Glutamatergic neuron (in vitro differentiated cells): ENCODE measurements at regions not wholly inside any gene's neighbourhood (a gene's known extent, or its start where the extent isn't known, plus 50 kb on each side); places are given as distances from the start of the nearest gene placed in this dataset.
"Not testable (repeated sequence)": the region's sequence is repeated elsewhere in the genome, so short reads cannot be mapped to it uniquely, and the experiment has no call there.

Source experiments
- DNase-seq: peaks from one replicate; pipeline ENCODE4 v3.0.0; 2022
- H3K27ac Mint-ChIP-seq: one replicate; pipeline ENCODE4 v1.8.0; 2020; ENCODE audit warnings: mild to moderate bottlenecking, mixed read lengths, inconsistent platforms; ENCODE audit not compliant: unreplicated experiment
- H3K27me3 Mint-ChIP-seq: one replicate; pipeline ENCODE4 v1.8.0; 2020; ENCODE audit warnings: mild to moderate bottlenecking, moderate library complexity, mixed read lengths, inconsistent platforms; ENCODE audit not compliant: unreplicated experiment
- H3K36me3 Mint-ChIP-seq: one replicate; pipeline ENCODE4 v1.8.0; 2020; ENCODE audit warnings: mild to moderate bottlenecking, mixed read lengths, inconsistent platforms; ENCODE audit not compliant: unreplicated experiment
- H3K4me1 Mint-ChIP-seq: one replicate; pipeline ENCODE4 v1.8.0; 2020; ENCODE audit warnings: mild to moderate bottlenecking, low read depth, mixed read lengths, inconsistent platforms; ENCODE audit not compliant: unreplicated experiment
- H3K4me3 Mint-ChIP-seq: one replicate; pipeline ENCODE4 v1.8.0; 2020; ENCODE audit warnings: mild to moderate bottlenecking, mixed read lengths, inconsistent platforms; ENCODE audit not compliant: unreplicated experiment
- H3K9me3 Mint-ChIP-seq: one replicate; pipeline ENCODE4 v1.8.0; 2020; ENCODE audit warnings: mild to moderate bottlenecking, moderate library complexity, mixed read lengths, inconsistent platforms; ENCODE audit not compliant: unreplicated experiment

DNA sequence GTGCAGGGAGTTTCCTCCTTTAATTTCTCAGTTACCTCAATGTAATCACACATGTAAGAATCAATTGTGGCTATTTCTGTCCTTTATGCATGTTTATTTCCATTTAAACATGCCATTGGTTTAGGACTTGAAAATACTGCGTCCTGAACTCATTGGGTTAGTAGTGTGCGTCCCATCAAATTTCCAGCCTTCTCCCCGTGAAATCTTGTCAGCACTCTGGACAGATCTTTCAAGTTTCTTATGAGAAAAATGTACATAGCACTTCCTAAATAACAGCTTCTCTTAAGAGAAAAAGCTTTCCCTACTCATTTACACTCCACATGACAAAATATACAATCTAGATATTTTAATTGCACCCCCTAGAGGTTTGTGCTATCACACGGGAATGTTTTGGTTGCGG is 353.9 kb upstream of the FOLH1 start:
- DNase-seq, H3K27me3 Mint-ChIP-seq, H3K4me1 Mint-ChIP-seq, H3K9me3 Mint-ChIP-seq, H3K4me3 Mint-ChIP-seq, H3K36me3 Mint-ChIP-seq, H3K27ac Mint-ChIP-seq: not testable (repeated sequence)

GRCh38 chr11:49579492-49579891 is 371.1 kb upstream of the FOLH1 start:
- not testable (repeated sequence) for H3K27me3 Mint-ChIP-seq, H3K36me3 Mint-ChIP-seq, H3K27ac Mint-ChIP-seq, DNase-seq, H3K4me1 Mint-ChIP-seq, H3K4me3 Mint-ChIP-seq, H3K9me3 Mint-ChIP-seq

GRCh38 chr11:49585495-49585894 is 366.7 kb upstream of the OR4C13 start:
- H3K4me3 Mint-ChIP-seq, H3K9me3 Mint-ChIP-seq, H3K27me3 Mint-ChIP-seq, H3K4me1 Mint-ChIP-seq, H3K27ac Mint-ChIP-seq, DNase-seq, H3K36me3 Mint-ChIP-seq: not testable (repeated sequence)

DNA sequence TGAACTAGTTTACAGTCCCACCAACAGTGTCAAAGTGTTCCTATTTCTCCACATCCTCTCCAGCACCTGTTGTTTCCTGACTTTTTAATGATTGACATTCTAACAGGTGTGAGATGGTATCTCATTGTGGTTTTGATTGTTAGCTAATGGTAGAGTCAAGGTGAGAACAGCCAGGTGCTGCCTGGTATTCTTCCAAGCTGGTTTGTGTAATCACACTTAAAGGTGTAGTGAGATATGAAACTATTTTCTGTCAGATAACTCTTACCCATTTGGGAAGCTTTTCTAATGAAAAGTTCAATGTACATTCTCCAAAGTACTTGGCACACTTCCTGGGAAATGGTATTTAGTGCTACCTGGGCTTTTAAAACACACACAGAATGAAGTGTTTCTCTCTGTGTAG is 343.3 kb upstream of the OR4C13 start:
- not testable (repeated sequence) for H3K9me3 Mint-ChIP-seq, H3K27me3 Mint-ChIP-seq, DNase-seq

GRCh38 chr11:49623872-49624271 is 328.3 kb upstream of the OR4C13 start:
- H3K4me1 Mint-ChIP-seq, H3K27me3 Mint-ChIP-seq, DNase-seq, H3K4me3 Mint-ChIP-seq, H3K27ac Mint-ChIP-seq, H3K9me3 Mint-ChIP-seq, H3K36me3 Mint-ChIP-seq: not testable (repeated sequence)

More for the DNA sequence above, 343.3 kb upstream of the OR4C13 start:
- H3K4me1 Mint-ChIP-seq, H3K27ac Mint-ChIP-seq, H3K36me3 Mint-ChIP-seq, H3K4me3 Mint-ChIP-seq: not testable (repeated sequence)

GRCh38 chr11:49670705-49671104 is 281.5 kb upstream of the OR4C13 start:
- not testable (repeated sequence) for DNase-seq, H3K4me3 Mint-ChIP-seq, H3K36me3 Mint-ChIP-seq, H3K27ac Mint-ChIP-seq, H3K4me1 Mint-ChIP-seq, H3K9me3 Mint-ChIP-seq, H3K27me3 Mint-ChIP-seq

DNA sequence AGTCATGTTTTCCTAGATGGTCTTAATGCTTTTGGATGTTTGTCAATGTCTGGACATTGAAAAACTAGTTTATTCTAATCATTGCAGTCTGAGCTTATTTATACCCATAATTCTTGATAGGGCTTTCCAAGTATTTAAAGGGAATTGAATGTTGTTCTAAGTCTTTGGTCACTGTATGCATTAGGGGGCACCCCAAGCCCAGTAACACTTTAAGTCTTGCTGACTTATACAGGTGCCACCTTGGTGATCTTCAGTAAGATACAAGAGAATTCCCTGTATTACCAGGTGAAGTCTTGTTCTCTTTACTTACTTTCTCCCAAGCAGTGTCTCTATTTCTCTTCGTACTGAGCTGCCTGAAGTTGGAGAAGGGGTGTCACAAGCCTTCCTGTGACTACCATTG is 250.1 kb upstream of the OR4C13 start:
- H3K27ac Mint-ChIP-seq, H3K4me3 Mint-ChIP-seq, H3K9me3 Mint-ChIP-seq, H3K27me3 Mint-ChIP-seq, H3K4me1 Mint-ChIP-seq, H3K36me3 Mint-ChIP-seq, DNase-seq: not testable (repeated sequence)

DNA sequence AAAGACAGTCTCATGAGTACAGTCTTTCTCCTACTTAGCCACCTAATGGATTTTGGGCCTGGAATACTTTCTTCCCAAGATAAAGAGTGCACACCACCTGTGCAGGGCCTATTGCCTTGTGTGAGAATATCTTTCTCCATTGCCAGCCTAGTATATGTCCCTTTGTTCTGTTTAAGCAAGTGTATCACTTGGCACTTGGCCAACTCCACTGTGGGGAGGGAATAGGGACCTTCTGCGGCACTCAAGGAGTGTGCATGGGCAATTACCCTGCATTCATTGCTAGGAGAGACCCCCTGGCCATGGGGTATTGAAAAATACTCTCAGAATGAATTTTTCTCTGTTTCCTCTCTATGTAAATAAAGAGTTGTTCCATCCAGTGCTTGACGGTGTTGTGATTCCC is 201.7 kb upstream of the OR4C13 start:
- not testable (repeated sequence) for H3K27me3 Mint-ChIP-seq, H3K4me1 Mint-ChIP-seq, H3K4me3 Mint-ChIP-seq, DNase-seq, H3K27ac Mint-ChIP-seq, H3K36me3 Mint-ChIP-seq, H3K9me3 Mint-ChIP-seq

DNA sequence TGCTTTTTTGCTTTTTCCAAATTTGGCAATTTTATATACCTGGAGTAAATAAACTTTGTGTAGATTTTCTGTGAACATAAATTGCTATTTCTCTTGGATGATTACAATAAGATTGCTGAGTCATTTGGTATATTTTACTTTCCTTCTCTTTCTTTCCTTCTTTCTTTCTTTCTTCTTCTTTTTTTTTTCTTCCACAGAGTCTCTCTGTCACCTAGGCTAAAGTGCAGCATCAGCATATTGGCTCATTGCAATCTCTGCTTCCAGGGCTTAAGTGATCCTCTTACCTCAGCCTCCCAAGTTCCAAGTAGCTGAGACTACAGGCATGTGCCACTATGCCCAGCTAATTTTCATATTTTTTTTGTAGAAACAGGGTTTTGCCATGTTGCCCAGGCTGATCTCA is 201.2 kb upstream of the OR4C13 start:
- DNase-seq, H3K27me3 Mint-ChIP-seq, H3K27ac Mint-ChIP-seq, H3K36me3 Mint-ChIP-seq, H3K9me3 Mint-ChIP-seq, H3K4me1 Mint-ChIP-seq, H3K4me3 Mint-ChIP-seq: not testable (repeated sequence)

GRCh38 chr11:49780791-49781190 is 171.4 kb upstream of the OR4C13 start:
- H3K9me3 Mint-ChIP-seq, H3K36me3 Mint-ChIP-seq, H3K27me3 Mint-ChIP-seq, H3K4me1 Mint-ChIP-seq, DNase-seq, H3K27ac Mint-ChIP-seq: not testable (repeated sequence)
- peak overlapping the region; percentile 70 for H3K4me3 Mint-ChIP-seq

DNA sequence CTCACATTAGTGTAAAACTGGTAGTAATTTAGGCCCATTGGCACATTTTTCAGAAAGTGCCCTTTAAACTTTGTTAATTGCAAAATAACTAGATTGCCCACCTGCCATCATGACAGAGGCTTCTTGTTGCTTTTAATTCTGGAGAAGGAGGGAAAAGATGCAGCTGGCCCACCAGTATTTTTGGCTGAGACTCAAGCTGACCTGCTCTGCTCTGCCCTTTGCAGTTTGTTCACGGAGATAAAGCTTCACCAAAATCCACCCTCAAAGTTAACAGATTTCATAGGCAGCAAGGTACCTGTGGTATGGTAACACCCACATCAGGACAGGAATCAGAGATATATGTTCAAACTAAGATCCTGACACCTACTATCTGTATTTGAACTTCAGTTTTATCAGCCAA is 170.2 kb upstream of the OR4C13 start:
- DNase-seq, H3K27ac Mint-ChIP-seq, H3K4me3 Mint-ChIP-seq, H3K4me1 Mint-ChIP-seq, H3K36me3 Mint-ChIP-seq, H3K9me3 Mint-ChIP-seq, H3K27me3 Mint-ChIP-seq: not testable (repeated sequence)

DNA sequence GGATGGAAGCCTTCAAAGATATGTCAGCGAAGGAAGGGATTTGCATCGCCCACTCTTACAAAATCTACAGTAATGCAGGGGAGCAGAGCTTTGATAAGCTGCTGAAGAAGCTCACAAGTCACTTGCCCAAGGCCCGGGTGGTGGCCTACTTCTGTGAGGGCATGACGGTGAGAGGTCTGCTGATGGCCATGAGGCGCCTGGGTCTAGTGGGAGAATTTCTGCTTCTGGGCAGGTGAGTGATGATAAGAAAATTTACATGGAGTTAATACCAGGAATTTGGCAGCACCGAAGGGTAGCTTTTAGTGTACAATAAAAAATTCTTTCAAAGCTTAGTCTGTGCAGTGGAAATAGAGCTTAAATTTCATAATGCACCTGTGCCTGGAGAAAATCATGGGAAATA is 168.3 kb upstream of the OR4C13 start:
- H3K27me3 Mint-ChIP-seq, H3K36me3 Mint-ChIP-seq, H3K27ac Mint-ChIP-seq, H3K4me1 Mint-ChIP-seq, DNase-seq, H3K9me3 Mint-ChIP-seq, H3K4me3 Mint-ChIP-seq: not testable (repeated sequence)

- not testable (repeated sequence) for H3K4me1 Mint-ChIP-seq, H3K4me3 Mint-ChIP-seq, H3K9me3 Mint-ChIP-seq, DNase-seq, H3K36me3 Mint-ChIP-seq, H3K27ac Mint-ChIP-seq, H3K27me3 Mint-ChIP-seq
Measured at GRCh38 chr11:49789787-49790186, 162.4 kb upstream of the OR4C13 start.
